GM21515 (cell line): ENCODE measurements at regions not wholly inside any gene's neighbourhood (a gene's known extent, or its start where the extent isn't known, plus 50 kb on each side); places are given as distances from the start of the nearest gene placed in this dataset.
"Not testable (repeated sequence)": the region's sequence is repeated elsewhere in the genome, so short reads cannot be mapped to it uniquely, and the experiment has no call there.

ENCODE experiments used
- ATAC-seq: cut with Tn5 transposase; IDR thresholded peaks from one replicate; pipeline ENCODE4 v1.9.1; 2021; ENCODE audit not compliant: unreplicated experiment

GRCh38 chrX:3876393-3876792 is 162.9 kb upstream of the PRKX start:
- ATAC-seq, result not testable (repeated sequence)

- ATAC-seq, result not testable (repeated sequence)
Measured at GRCh38 chrX:3875638-3876037, 162.2 kb upstream of the PRKX start.

GRCh38 chrX:3872226-3872879 is 158.9 kb upstream of the PRKX start:
- not testable (repeated sequence) for ATAC-seq

GRCh38 chrX:3867067-3867831 is 153.8 kb upstream of the PRKX start:
- ATAC-seq, result not testable (repeated sequence)

- ATAC-seq, result not testable (repeated sequence)
Measured at GRCh38 chrX:3858332-3858731, 144.9 kb upstream of the PRKX start.

- ATAC-seq, result peak; percentile 95
Measured at GRCh38 chrX:3843522-3844145, 130.2 kb upstream of the PRKX start.

- ATAC-seq, result peak; percentile 86
Measured at GRCh38 chrX:3842822-3843521, 129.5 kb upstream of the PRKX start.

- not testable (repeated sequence) for ATAC-seq
Measured at GRCh38 chrX:3838754-3839153, 125.3 kb upstream of the PRKX start.

- ATAC-seq, result not testable (repeated sequence)
Measured at GRCh38 chrX:3837958-3838643, 124.7 kb upstream of the PRKX start.

GRCh38 chrX:3837211-3837610 is 123.8 kb upstream of the PRKX start:
- ATAC-seq, result not testable (repeated sequence)

- ATAC-seq, result not testable (repeated sequence)
Measured at GRCh38 chrX:3833761-3834542, 120.5 kb upstream of the PRKX start.

- not testable (repeated sequence) for ATAC-seq
Measured at GRCh38 chrX:3830020-3830419, 116.6 kb upstream of the PRKX start.

- ATAC-seq, result not testable (repeated sequence)
Measured at GRCh38 chrX:3829041-3829531, 115.6 kb upstream of the PRKX start.

- not testable (repeated sequence) for ATAC-seq
Measured at GRCh38 chrX:3828378-3829040, 115.1 kb upstream of the PRKX start.

- not testable (repeated sequence) for ATAC-seq
Measured at GRCh38 chrX:3824008-3824407, 110.6 kb upstream of the PRKX start.

- ATAC-seq, result no peak
Measured at GRCh38 chrX:3820167-3820566, 106.7 kb upstream of the PRKX start.

GRCh38 chrX:3817480-3817879 is 104.0 kb upstream of the PRKX start:
- not testable (repeated sequence) for ATAC-seq

GRCh38 chrX:3815896-3816664 is 102.6 kb upstream of the PRKX start:
- no peak for ATAC-seq
